GM12872 (cell line): ENCODE measurements at regions not wholly inside any gene's neighbourhood (a gene's known extent, or its start where the extent isn't known, plus 50 kb on each side); places are given as distances from the start of the nearest gene placed in this dataset.

Experiments
- CTCF ChIP-seq: IDR thresholded peaks from 3 replicates; pipeline ENCODE4 v1.5.1; 2011; ENCODE audit warnings: low read depth, mild to moderate bottlenecking, low read length, moderate library complexity; ENCODE audit not compliant: insufficient read depth

- no peak for TF ChIP-seq CTCF
Observed at GRCh38 chr5:30539004-30539634, 654.4 kb upstream of the CDH6 start.

- TF ChIP-seq CTCF: no peak
Observed at GRCh38 chr5:30525353-30525752, 668.1 kb upstream of the CDH6 start.

- no peak for TF ChIP-seq CTCF
Observed at GRCh38 chr5:30524428-30524827, 669.1 kb upstream of the CDH6 start.

GRCh38 chr5:30523061-30523460, 670.4 kb upstream of the CDH6 start:
- no peak for TF ChIP-seq CTCF

- TF ChIP-seq CTCF: no peak
Observed at GRCh38 chr5:30505014-30505886, 688.2 kb upstream of the CDH6 start.

- TF ChIP-seq CTCF: no peak
Observed at GRCh38 chr5:30502277-30502676, 691.2 kb upstream of the CDH6 start.

- no peak for TF ChIP-seq CTCF
Observed at GRCh38 chr5:30501065-30501464, 692.4 kb upstream of the CDH6 start.
